ENCODE measurements at regions not wholly inside any gene's neighbourhood (a gene's known extent, or its start where the extent isn't known, plus 50 kb on each side); places are given as distances from the start of the nearest gene placed in this dataset.

- no peak for TF ChIP-seq CTCF (IDR thresholded peaks at IDR 0.05; ENCODE audit: low read depth, low read length, missing control alignments)
- H3K4me3 ChIP-seq (ENCODE audit: low read depth, low read length): no peak overlapping the region
- in situ Hi-C loops (cut with HindIII; ENCODE audit: low sequenced_read_pairs): no loop called here
- no peak for DNase-seq (ENCODE audit: low read depth)
These were observed 50.4 kb downstream of the HAPSTR1 start for GRCh38 chr16:9141813-9142212.

GRCh38 chr16:9144106-9144505 lies 52.7 kb downstream of the HAPSTR1 start:
- DNase-seq (ENCODE audit: low read depth): no peak
- no peak for TF ChIP-seq CTCF (IDR thresholded peaks at IDR 0.05; ENCODE audit: low read depth, low read length, missing control alignments)
- in situ Hi-C loops (cut with HindIII; ENCODE audit: low sequenced_read_pairs): no loop called here
- no peak overlapping the region for H3K4me3 ChIP-seq (ENCODE audit: low read depth, low read length)

- in situ Hi-C loops (cut with HindIII; ENCODE audit: low sequenced_read_pairs): no loop called here
- DNase-seq (ENCODE audit: low read depth): no peak
- no peak for TF ChIP-seq CTCF (IDR thresholded peaks at IDR 0.05; ENCODE audit: low read depth, low read length, missing control alignments)
- H3K4me3 ChIP-seq (ENCODE audit: low read depth, low read length): no peak overlapping the region
These were observed 57.1 kb downstream of the HAPSTR1 start for GRCh38 chr16:9148374-9149015.

GRCh38 chr16:9151074-9151473 lies 59.6 kb downstream of the HAPSTR1 start:
- no peak overlapping the region for H3K4me3 ChIP-seq (ENCODE audit: low read depth, low read length)
- no peak for TF ChIP-seq CTCF (IDR thresholded peaks at IDR 0.05; ENCODE audit: low read depth, low read length, missing control alignments)
- in situ Hi-C loops (cut with HindIII; ENCODE audit: low sequenced_read_pairs): no loop called here
- DNase-seq (ENCODE audit: low read depth): no peak

GRCh38 chr16:9151597-9151996 lies 60.2 kb downstream of the HAPSTR1 start:
- H3K4me3 ChIP-seq (ENCODE audit: low read depth, low read length): no peak overlapping the region
- DNase-seq (ENCODE audit: low read depth): no peak
- TF ChIP-seq CTCF (IDR thresholded peaks at IDR 0.05; ENCODE audit: low read depth, low read length, missing control alignments): no peak
- in situ Hi-C loops (cut with HindIII; ENCODE audit: low sequenced_read_pairs): no loop called here

- H3K4me3 ChIP-seq (ENCODE audit: low read depth, low read length): no peak overlapping the region
- no peak for DNase-seq (ENCODE audit: low read depth)
- no peak for TF ChIP-seq CTCF (IDR thresholded peaks at IDR 0.05; ENCODE audit: low read depth, low read length, missing control alignments)
- in situ Hi-C loops (cut with HindIII; ENCODE audit: low sequenced_read_pairs): no loop called here
These were observed 61.4 kb downstream of the HAPSTR1 start for GRCh38 chr16:9152649-9153501.

Data from astrocyte of the cerebellum (primary cell).